Epidermal melanocyte (primary cell): ENCODE measurements at regions not wholly inside any gene's neighbourhood (a gene's known extent, or its start where the extent isn't known, plus 50 kb on each side); places are given as distances from the start of the nearest gene placed in this dataset.
"Not testable (repeated sequence)": the region's sequence is repeated elsewhere in the genome, so short reads cannot be mapped to it uniquely, and the experiment has no call there.

ENCODE experiments used
- DNase-seq: peaks from one replicate; pipeline ENCODE4 v3.0.0; 2011; ENCODE audit warnings: low spot score; ENCODE audit not compliant: insufficient read length

DNA sequence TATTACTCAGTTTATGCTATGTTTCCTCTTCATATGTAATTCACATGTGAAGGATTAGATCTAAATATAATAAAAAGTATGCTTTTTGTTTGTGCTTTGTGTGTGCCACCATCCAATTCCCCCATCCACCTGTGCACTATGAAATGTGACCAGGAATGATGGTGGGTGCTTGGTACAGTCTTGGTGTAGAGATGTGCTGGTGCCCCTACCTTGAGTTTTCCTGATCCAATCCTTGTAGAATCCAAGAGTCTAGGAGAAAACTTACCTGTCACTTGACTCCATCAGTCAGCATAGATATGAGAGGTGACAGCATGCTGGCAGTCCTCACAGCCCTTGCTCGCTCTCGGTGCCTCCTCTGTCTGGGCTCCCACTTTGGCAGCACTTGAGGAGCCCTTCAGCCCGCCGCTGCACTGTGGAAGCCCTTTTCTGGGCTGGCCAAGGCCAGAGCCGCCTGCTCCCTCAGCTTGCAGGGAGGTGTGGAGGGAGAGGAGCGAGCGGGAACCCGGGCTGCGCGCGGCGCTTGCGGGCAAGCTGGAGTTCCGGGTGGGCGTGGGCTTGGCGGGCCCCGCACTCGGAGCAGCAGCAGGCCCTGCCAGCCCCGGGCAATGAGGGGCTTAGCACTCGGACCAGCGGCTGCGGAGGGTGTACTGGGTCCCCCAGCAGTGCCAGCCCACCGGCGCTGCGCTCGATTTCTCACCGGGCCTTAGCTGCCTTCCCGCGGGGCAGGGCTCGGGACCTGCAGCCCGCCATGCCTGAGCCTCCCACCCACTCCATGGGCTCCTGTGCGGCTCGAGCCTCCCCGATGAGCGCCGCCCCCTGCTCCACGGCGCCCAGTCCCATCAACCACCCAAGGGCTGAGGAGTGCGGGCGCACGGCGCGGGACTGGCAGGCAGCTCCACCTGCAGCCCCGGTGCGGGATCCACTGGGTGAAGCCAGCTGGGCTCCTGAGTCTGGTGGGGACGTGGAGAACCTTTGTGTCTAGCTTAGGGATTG, 874.7 kb downstream of the PLA2G4A start:
- DNase-seq = not testable (repeated sequence)

DNA sequence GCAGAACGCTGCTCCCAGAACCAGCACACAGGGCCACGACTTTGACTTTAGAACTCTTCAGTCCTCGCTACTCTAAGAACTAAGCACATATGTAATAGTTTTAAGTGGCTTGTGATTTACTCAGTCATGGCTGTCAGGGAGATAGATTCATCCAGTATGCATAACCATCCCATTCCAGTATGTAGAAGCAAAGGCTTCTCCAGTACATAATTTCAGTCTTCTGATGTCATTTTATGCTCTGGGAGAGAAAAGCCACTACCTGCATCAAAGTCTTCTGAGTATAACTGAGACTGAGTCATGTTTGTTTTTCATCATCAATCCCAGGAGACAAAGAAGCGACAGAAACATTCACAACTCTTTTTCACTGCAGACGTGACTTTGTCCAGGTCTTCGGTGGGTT, 885.7 kb downstream of the PLA2G4A start:
- no peak for DNase-seq

- DNase-seq = no peak
Measured at GRCh38 chr1:187715483-187715882, 886.7 kb downstream of the PLA2G4A start.

DNA sequence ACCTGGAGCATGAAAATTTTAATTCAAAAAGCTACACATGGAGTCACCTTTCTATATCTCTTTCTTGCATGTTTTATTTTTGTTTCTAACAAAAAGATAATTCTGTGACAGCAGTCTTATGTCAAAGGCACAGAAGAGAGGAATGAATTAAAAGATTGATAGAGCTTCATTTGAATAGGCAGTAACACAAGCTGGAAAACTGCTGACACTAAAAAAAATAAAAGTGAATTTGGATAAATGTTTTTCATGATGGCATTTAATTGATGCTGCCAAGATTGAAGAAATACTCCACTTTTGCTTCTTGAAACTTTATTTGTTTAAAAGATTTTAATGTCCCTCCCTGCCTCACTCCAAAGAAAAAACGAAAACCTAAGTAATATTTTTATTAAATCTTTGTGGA, 887.4 kb downstream of the PLA2G4A start:
- DNase-seq = no peak

DNA sequence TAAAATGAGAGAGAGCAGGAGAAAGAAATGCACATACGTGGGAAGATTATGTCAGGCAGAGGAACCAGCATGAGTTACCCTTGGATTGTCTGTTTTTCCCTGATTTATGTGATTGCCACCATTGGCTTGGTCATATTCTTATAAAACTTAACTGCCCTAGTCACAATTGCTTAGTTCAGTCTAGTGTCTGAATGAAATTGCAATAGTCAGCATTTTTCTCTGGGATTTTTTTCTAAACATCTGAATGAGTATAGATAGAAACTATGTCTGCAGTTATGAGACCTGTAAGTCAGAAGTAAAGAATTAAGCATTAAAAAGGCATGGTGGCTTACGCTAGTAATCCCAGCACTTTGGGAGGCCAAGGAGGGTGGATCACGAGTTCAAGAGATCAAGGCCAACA, 889.8 kb downstream of the PLA2G4A start:
- DNase-seq = no peak

- DNase-seq = no peak
Measured at GRCh38 chr1:187721216-187721615, 892.5 kb downstream of the PLA2G4A start.

DNA sequence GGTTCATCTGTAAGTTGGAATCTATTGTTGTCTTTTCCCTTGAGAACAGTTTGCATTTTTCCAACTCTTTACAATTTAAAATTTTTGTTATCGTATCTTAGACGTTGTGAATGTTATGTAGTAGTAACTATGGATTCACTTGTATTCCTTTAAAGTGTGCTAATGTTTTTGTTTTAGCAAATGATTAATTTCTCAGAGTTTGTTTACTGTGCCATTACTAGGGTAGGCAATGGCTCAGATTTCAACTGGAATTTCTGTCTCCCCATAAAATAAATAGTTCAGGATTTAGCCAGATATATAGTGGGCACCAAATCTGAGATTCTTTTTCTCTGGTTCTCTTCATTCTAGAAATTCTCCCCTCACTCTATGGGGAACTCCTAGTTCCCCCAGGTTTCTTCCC, 896.5 kb downstream of the PLA2G4A start:
- DNase-seq = no peak

GRCh38 chr1:187733232-187733631, 904.5 kb downstream of the PLA2G4A start:
- DNase-seq = no peak

- DNase-seq = no peak
Measured at GRCh38 chr1:187734427-187734826, 905.7 kb downstream of the PLA2G4A start.

GRCh38 chr1:187744665-187745064, 915.9 kb downstream of the PLA2G4A start:
- DNase-seq = no peak

GRCh38 chr1:187755536-187755935, 926.8 kb downstream of the PLA2G4A start:
- DNase-seq = no peak

DNA sequence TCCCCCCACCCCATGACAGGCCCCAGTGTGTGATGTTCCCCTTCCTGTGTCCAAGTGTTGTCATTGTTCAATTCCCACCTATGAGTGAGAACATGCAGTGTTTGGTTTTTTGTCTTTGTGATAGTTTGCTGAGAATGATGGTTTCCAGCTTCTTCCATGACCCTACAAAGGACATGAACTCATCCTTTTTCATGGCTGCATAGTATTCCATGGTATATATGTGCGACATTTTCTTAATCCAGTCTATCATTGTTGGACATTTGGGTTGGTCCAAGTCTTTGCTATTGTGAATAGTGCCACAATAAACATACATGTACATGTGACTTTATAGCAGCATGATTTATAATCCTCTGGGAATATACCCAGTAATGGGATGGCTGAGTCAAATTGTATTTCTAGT, 927.9 kb downstream of the PLA2G4A start:
- not testable (repeated sequence) for DNase-seq

- no peak for DNase-seq
Measured at GRCh38 chr1:187759825-187760333, 931.1 kb downstream of the PLA2G4A start.

GRCh38 chr1:187762118-187762517, 933.4 kb downstream of the PLA2G4A start:
- no peak for DNase-seq

DNA sequence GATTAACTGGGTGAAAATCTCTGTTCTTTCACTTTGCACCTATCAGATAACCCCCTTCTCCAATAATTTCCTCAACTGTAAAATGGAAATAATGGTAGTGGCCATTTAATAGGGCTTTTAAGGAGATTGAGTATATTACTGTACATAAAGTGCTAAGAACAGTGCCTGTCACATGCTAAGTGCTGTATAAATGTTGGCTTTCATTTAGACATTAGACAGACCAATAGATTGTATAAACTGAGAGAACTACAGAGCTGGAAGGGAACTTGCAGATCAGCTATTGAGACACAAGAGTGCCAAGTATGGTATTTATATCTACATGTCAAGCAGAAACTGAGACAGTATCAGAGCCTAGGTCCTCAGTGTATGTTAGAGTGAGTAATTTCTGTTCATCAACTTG, 934.7 kb downstream of the PLA2G4A start:
- DNase-seq = no peak

DNA sequence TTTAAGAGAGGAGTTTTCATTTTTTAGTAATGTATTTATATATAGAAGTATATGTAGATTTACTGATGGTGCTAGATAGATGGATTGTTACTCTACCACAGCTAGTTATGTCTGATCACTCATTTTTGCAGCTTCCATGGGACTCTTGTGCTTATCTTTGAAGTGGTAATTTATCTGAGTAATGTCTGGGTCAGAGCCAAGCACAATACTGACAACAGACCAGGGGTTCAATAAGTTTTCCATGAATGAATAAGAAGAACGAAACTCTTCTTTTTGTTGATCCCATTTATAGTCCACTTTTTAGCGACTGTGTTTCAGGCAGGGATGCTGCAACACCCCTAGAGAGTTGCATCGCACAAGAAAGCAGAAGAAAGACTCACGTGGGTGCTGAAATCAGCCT, 935.2 kb downstream of the PLA2G4A start:
- DNase-seq = no peak

DNA sequence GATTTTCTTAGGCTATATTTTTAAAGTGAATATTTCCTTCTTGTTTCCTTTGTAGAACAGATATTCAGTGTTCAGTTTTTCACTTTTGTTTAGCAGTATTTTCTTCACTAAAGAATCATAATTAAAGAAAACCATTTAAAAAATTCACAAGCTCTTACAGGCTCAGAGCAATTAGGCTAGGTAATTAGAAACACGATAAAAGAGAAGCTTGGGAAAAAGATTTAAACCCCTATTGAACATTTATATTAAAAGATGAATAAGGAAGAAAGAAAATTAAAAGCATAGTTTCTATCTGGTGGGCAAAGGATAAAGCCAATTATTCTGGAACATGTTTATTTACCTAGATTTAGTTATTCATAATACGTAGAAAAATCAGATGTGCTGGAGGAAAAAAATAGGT, 942.6 kb downstream of the PLA2G4A start:
- DNase-seq = no peak

- no peak for DNase-seq
Measured at GRCh38 chr1:187773168-187773567, 944.4 kb downstream of the PLA2G4A start.

GRCh38 chr1:187787736-187788135, 959.0 kb downstream of the PLA2G4A start:
- DNase-seq = no peak

GRCh38 chr1:187788718-187789117, 960.0 kb downstream of the PLA2G4A start:
- no peak for DNase-seq

DNA sequence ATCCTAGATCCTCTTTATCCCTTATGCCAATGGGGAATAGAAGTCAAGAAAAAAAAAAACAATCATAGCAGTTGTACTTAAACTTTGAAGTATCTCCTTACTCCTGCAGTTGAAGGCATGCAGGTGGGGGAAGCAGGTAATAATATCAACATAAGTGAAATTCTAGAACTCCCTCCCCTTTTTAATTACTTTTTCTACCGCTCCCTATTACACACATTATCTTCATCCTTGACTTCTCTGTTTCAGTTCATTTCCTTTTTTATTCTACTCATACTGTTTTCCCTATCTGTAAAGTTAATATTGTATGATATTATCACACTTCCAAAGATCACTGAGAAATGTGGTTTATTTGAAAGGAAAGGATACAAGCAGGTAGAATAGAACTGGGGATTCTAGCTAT, 962.0 kb downstream of the PLA2G4A start:
- no peak for DNase-seq

- no peak for DNase-seq
Measured at GRCh38 chr1:187794561-187794960, 965.8 kb downstream of the PLA2G4A start.

DNA sequence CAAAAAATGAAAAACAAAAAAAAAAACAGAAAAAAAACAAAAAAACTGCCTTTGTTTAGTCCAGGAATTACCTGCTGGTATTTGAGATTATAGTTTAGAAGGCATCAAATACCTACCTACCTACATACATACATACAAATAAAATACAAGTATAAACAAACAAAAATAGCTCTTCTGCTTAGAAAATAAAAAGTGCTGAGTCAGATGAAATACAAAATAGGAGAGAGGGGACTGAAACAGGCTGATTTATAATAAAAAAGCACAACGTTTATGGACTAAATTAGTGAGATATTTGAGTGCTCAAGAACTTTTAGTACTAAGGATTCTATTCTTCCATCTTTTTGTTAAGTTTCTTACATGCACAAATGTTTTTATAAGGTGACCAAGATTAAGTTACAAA, 980.8 kb downstream of the PLA2G4A start:
- DNase-seq = no peak
